ENCODE measurements at regions not wholly inside any gene's neighbourhood (a gene's known extent, or its start where the extent isn't known, plus 50 kb on each side); places are given as distances from the start of the nearest gene placed in this dataset.

DNA sequence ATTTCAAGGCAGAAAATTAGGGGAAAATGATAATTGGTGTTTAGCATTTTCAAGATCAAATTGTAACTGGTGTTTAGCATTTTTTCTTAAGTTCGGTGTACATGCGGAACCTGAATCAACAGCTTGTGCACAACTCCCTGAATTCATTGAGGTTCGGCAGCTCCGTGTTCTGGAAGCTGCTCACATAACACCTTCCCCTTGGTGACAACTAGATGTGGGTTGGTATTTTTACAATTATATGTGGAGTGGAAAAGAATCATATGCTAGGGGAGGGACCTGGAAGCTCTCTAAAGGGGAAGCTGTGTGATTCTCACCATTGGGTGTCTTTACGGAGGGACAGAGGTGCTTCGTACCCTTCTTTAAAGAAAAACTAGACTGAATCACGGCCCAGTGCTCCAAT, 199.0 kb upstream of the MTNR1B start:
- no peaks in the 10 kb centered on the region for H3K4me1 ChIP-seq (replicated peaks in 1 of 2; ENCODE audit: control insufficient read depth in 2 of 2, insufficient read depth in 2 of 2, low read length in 2 of 2)
- H2AFZ ChIP-seq (ENCODE audit: low read depth, low read length): no peak overlapping the region
- H4K20me1 ChIP-seq (replicated peaks; ENCODE audit: control insufficient read depth, insufficient read depth, low read length): no peaks in the 10 kb centered on the region
- FAIRE-seq (no peak), ATAC-seq (no peak), DNase-seq (ENCODE audit: extremely low read depth in 1 of 4, low spot score in 3 of 4) (no peak)
- intact Hi-C loops (cut with micrococcal nuclease) (no loop called here), in situ Hi-C loops (cut with MboI) (no loop called here)
- no peak overlapping the region for H3K4me3 ChIP-seq
- no peak overlapping the region for H3K9ac ChIP-seq (ENCODE audit: insufficient read depth in 1 of 2, low read depth in 2 of 2, low read length in 2 of 2)
- H3K9me1 ChIP-seq (ENCODE audit: control insufficient read depth, insufficient read depth, low read length): no peaks in the 10 kb centered on the region
- H3K4me2 ChIP-seq (ENCODE audit: insufficient read depth, low read length): no peak overlapping the region
- 1% methylated on average over 7 of the region's 7 CpGs for WGBS (ENCODE audit: insufficient coverage, low coverage, missing lambda C conversion rate)
- no peak overlapping the region for H3K27ac ChIP-seq (ENCODE audit: extremely low read depth, low read depth, low read length)
- TF ChIP-seq ZSCAN32 (CRISPR knock-in tag; IDR thresholded peaks at IDR 0.05) (no peak), RBM17 (IDR thresholded peaks at IDR 0.05; ENCODE audit: borderline replicate concordance, low read depth, low read length) (no peak), CREB5 (CRISPR knock-in tag; IDR thresholded peaks at IDR 0.05) (no peak), FIP1L1 (IDR thresholded peaks at IDR 0.05; ENCODE audit: low read depth, low read length, poor library complexity, severe bottlenecking) (no peak), ZKSCAN1 (IDR thresholded peaks at IDR 0.05; ENCODE audit: low read depth, low read length) (no peak), MTA3 (IDR thresholded peaks at IDR 0.05; ENCODE audit: borderline replicate concordance) (no peak)
- TF ChIP-seq, protein P1, sequence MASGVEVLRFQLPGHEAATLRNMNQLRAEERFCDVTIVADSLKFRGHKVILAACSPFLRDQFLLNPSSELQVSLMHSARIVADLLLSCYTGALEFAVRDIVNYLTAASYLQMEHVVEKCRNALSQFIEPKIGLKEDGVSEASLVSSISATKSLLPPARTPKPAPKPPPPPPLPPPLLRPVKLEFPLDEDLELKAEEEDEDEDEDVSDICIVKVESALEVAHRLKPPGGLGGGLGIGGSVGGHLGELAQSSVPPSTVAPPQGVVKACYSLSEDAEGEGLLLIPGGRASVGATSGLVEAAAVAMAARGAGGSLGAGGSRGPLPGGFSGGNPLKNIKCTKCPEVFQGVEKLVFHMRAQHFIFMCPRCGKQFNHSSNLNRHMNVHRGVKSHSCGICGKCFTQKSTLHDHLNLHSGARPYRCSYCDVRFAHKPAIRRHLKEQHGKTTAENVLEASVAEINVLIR (CRISPR knock-in tag; IDR thresholded peaks at IDR 0.05): no peak
- ChIA-PET POLR2A (no interaction called here), CTCF (ENCODE audit: low intra/inter-chr PET ratio) (no interaction called here)
- no TSS peak for BruUV-seq (replicated peaks)
- H3K9me3 ChIP-seq (replicated peaks; ENCODE audit: control insufficient read depth, insufficient read depth, low read depth, low read length): no peaks in the 10 kb centered on the region
- no peaks in the 10 kb centered on the region for H3K27me3 ChIP-seq (ENCODE audit: control insufficient read depth in 2 of 2, insufficient read depth in 2 of 2, low read length in 2 of 2)
- no peaks in the 10 kb centered on the region for H3K36me3 ChIP-seq (ENCODE audit: control insufficient read depth, insufficient read depth, low read length)
- no peaks in the 10 kb centered on the region for H3K79me2 ChIP-seq (ENCODE audit: control insufficient read depth, insufficient read depth, low read length)

Data from K562 (cell line).